AG09309 (cell line): ENCODE measurements at regions not wholly inside any gene's neighbourhood (a gene's known extent, or its start where the extent isn't known, plus 50 kb on each side); places are given as distances from the start of the nearest gene placed in this dataset.
"Not testable (repeated sequence)": the region's sequence is repeated elsewhere in the genome, so short reads cannot be mapped to it uniquely, and the experiment has no call there.

ENCODE experiments used
- DNase-seq: peaks from one replicate; pipeline ENCODE4 v3.0.0-alpha.2; 2010; ENCODE audit warnings: low read depth
- H3K4me3 ChIP-seq: 2 replicates; pipeline ENCODE4 v1.5.1; 2011; ENCODE audit warnings: mild to moderate bottlenecking, low read depth, low read length, moderate library complexity; ENCODE audit not compliant: control insufficient read depth
- CTCF ChIP-seq: IDR thresholded peaks from 2 replicates; pipeline ENCODE4 v1.5.1; 2011; ENCODE audit warnings: mild to moderate bottlenecking, low read depth, low read length, inconsistent platforms; ENCODE audit not compliant: insufficient read depth, control insufficient read depth; ENCODE audit errors: missing control alignments

GRCh38 chr4:156390599-156391324 lies 437.1 kb upstream of the CTSO start:
- TF ChIP-seq CTCF: no peak
- peak; percentile 57 for DNase-seq
- H3K4me3 ChIP-seq: no peak overlapping the region

GRCh38 chr4:156388826-156389225 lies 435.2 kb upstream of the CTSO start:
- TF ChIP-seq CTCF: no peak
- DNase-seq: no peak

GRCh38 chr4:156378033-156378665 lies 424.5 kb upstream of the CTSO start:
- no peak for DNase-seq
- H3K4me3 ChIP-seq: no peak overlapping the region
- TF ChIP-seq CTCF: peak; percentile 59

More at GRCh38 chr4:156388826-156389225, 435.2 kb upstream of the CTSO start:
- no peak overlapping the region for H3K4me3 ChIP-seq

- DNase-seq: no peak
- no peak overlapping the region for H3K4me3 ChIP-seq
- TF ChIP-seq CTCF: no peak
Measured at GRCh38 chr4:156377036-156377710, 423.5 kb upstream of the CTSO start.

- no peak overlapping the region for H3K4me3 ChIP-seq
- DNase-seq: no peak
- no peak for TF ChIP-seq CTCF
Measured at GRCh38 chr4:156374894-156375293, 421.2 kb upstream of the CTSO start.

GRCh38 chr4:156374069-156374468 lies 420.4 kb upstream of the CTSO start:
- H3K4me3 ChIP-seq: no peak overlapping the region
- TF ChIP-seq CTCF: no peak
- no peak for DNase-seq

- not testable (repeated sequence) for H3K4me3 ChIP-seq, DNase-seq
Measured at GRCh38 chr4:156367502-156367901, 413.8 kb upstream of the CTSO start.
